GM08714 (cell line): ENCODE measurements at regions not wholly inside any gene's neighbourhood (a gene's known extent, or its start where the extent isn't known, plus 50 kb on each side); places are given as distances from the start of the nearest gene placed in this dataset.

Experiments
- H3K4me3 ChIP-seq: fragments of 200-500 bp; sonication (Bioruptor generic); 2 replicates; pipeline ENCODE4 v1.5.1; 2014; ENCODE audit warnings: mild to moderate bottlenecking, low read length, inconsistent platforms
- ZNF274 ChIP-seq: IDR thresholded peaks from 2 replicates; pipeline ENCODE4 v1.6.1; 2012; ENCODE audit warnings: mild to moderate bottlenecking, low read depth, low read length

- TF ChIP-seq ZNF274: no peak
These were observed 111.6 kb upstream of the GPRIN3 start for GRCh38 chr4:89419111-89419695.

GRCh38 chr4:89416960-89417359 lies 109.4 kb upstream of the GPRIN3 start:
- no peak for TF ChIP-seq ZNF274
- no peak overlapping the region for H3K4me3 ChIP-seq

More at GRCh38 chr4:89419111-89419695, 111.6 kb upstream of the GPRIN3 start:
- H3K4me3 ChIP-seq: no peak overlapping the region

GRCh38 chr4:89413518-89413917 lies 105.9 kb upstream of the GPRIN3 start:
- no peak overlapping the region for H3K4me3 ChIP-seq
- no peak for TF ChIP-seq ZNF274

- TF ChIP-seq ZNF274: no peak
- no peak overlapping the region for H3K4me3 ChIP-seq
These were observed 104.1 kb upstream of the GPRIN3 start for GRCh38 chr4:89411539-89412309.

GRCh38 chr4:89410687-89411086 lies 103.1 kb upstream of the GPRIN3 start:
- H3K4me3 ChIP-seq: no peak overlapping the region
- TF ChIP-seq ZNF274: no peak

- no peak for TF ChIP-seq ZNF274
- H3K4me3 ChIP-seq: no peak overlapping the region
These were observed 96.9 kb upstream of the GPRIN3 start for GRCh38 chr4:89404530-89404929.

GRCh38 chr4:89403826-89404225 lies 96.2 kb upstream of the GPRIN3 start:
- no peak overlapping the region for H3K4me3 ChIP-seq
- no peak for TF ChIP-seq ZNF274

- no peak for TF ChIP-seq ZNF274
- no peak overlapping the region for H3K4me3 ChIP-seq
These were observed 92.9 kb upstream of the GPRIN3 start for GRCh38 chr4:89400287-89401035.

GRCh38 chr4:89398644-89399043 lies 91.0 kb upstream of the GPRIN3 start:
- no peak overlapping the region for H3K4me3 ChIP-seq
- TF ChIP-seq ZNF274: no peak

GRCh38 chr4:89398146-89398545 lies 90.5 kb upstream of the GPRIN3 start:
- no peak for TF ChIP-seq ZNF274
- H3K4me3 ChIP-seq: no peak overlapping the region

GRCh38 chr4:89397441-89397840 lies 89.8 kb upstream of the GPRIN3 start:
- TF ChIP-seq ZNF274: no peak
- no peak overlapping the region for H3K4me3 ChIP-seq

- TF ChIP-seq ZNF274: no peak
- H3K4me3 ChIP-seq: no peak overlapping the region
These were observed 74.8 kb upstream of the GPRIN3 start for GRCh38 chr4:89382439-89382838.

- TF ChIP-seq ZNF274: no peak
These were observed 73.4 kb upstream of the GPRIN3 start for GRCh38 chr4:89380980-89381379.

GRCh38 chr4:89379511-89380044 lies 72.0 kb upstream of the GPRIN3 start:
- TF ChIP-seq ZNF274: no peak
- no peak overlapping the region for H3K4me3 ChIP-seq

More at GRCh38 chr4:89380980-89381379, 73.4 kb upstream of the GPRIN3 start:
- H3K4me3 ChIP-seq: no peak overlapping the region
